Peyer's patch (tissue), 4 donors: ENCODE measurements at regions not wholly inside any gene's neighbourhood (a gene's known extent, or its start where the extent isn't known, plus 50 kb on each side); places are given as distances from the start of the nearest gene placed in this dataset.

Source experiments
- CTCF ChIP-seq, 6 experiments: fragments of 450-650 bp in 4 of 6; fragments of 200-600 bp in 2 of 6; sonication (generic) in 1 of 6; IDR thresholded peaks; one replicate each; pipeline ENCODE4 v1.5.1; 2017 to 2019; ENCODE audit warnings: antibody characterized with exemption in 6 of 6, mild to moderate bottlenecking in 3 of 6, moderate library complexity in 1 of 6
- POLR2A ChIP-seq, 2 donors: fragments of 450-650 bp; IDR thresholded peaks; one replicate each; pipeline ENCODE4 v1.5.1; 2017; ENCODE audit warnings: antibody characterized with exemption in 2 of 2, mild to moderate bottlenecking in 2 of 2, moderate library complexity in 2 of 2

GRCh38 chr14:84445486-84445885 is 1084.5 kb upstream of the FLRT2 start:
- TF ChIP-seq CTCF (IDR thresholded peaks at IDR 0.05) = no peak
- no peak for TF ChIP-seq POLR2A (IDR thresholded peaks at IDR 0.05)
